MCF 10A (cell line): ENCODE measurements at regions not wholly inside any gene's neighbourhood (a gene's known extent, or its start where the extent isn't known, plus 50 kb on each side); places are given as distances from the start of the nearest gene placed in this dataset.

Source experiments
- BruUV-seq: library from RNA; stranded (reverse); fragments of 400-500 nt; replicated peaks from 2 replicates; lab custom pipeline; 2021; lab: Mats Ljungman, UMichigan
- CTCF ChIA-PET: fragments of 300-600 bp; sonication (Branson Sonifier 250); formaldehyde crosslinking; extraction: SDS; loops from one replicate; lab custom pipeline; 2021; ENCODE audit warnings: antibody characterized with exemption, inconsistent platforms; lab: Yijun Ruan, JAX
- POLR2A ChIA-PET: fragments of 300-600, 350-650 bp; sonication (Branson Sonifier 250); formaldehyde crosslinking; extraction: SDS; loops from one replicate; lab custom pipeline; 2020; ENCODE audit warnings: antibody characterized with exemption, inconsistent platforms; lab: Yijun Ruan, JAX
- DNase-seq: peaks from one replicate; pipeline ENCODE4 v3.0.0-alpha.2; 2018; ENCODE audit not compliant: unreplicated experiment
- H3K27ac Mint-ChIP-seq: one replicate; pipeline ENCODE4 v1.8.0; 2022; ENCODE audit warnings: mild to moderate bottlenecking, low read depth, mixed read lengths; ENCODE audit not compliant: unreplicated experiment
- H3K27me3 Mint-ChIP-seq: one replicate; pipeline ENCODE4 v1.8.0; 2022; ENCODE audit warnings: mixed read lengths; ENCODE audit not compliant: insufficient read depth, unreplicated experiment
- H3K36me3 Mint-ChIP-seq: one replicate; pipeline ENCODE4 v1.8.0; 2022; ENCODE audit warnings: mild to moderate bottlenecking, moderate library complexity, mixed read lengths; ENCODE audit not compliant: insufficient read depth, unreplicated experiment
- H3K4me1 Mint-ChIP-seq: one replicate; pipeline ENCODE4 v1.8.0; 2022; ENCODE audit warnings: mixed read lengths; ENCODE audit not compliant: insufficient read depth, unreplicated experiment
- H3K4me3 Mint-ChIP-seq: one replicate; pipeline ENCODE4 v1.8.0; 2022; ENCODE audit warnings: mild to moderate bottlenecking, moderate library complexity, mixed read lengths; ENCODE audit not compliant: unreplicated experiment
- H3K9me3 Mint-ChIP-seq: one replicate; pipeline ENCODE4 v1.8.0; 2022; ENCODE audit warnings: mixed read lengths; ENCODE audit not compliant: unreplicated experiment
- intact Hi-C: fragments of 100-400 bp; cut with micrococcal nuclease; formaldehyde crosslinking; loops from 2 replicates; pipeline ENCODE4 v1.14.1; 2022
- TF ChIP-seq, protein P1 (sequence below): fragments of 200-600 bp; IDR thresholded peaks from one replicate; pipeline ENCODE4 v1.8.0; 2022; ENCODE audit warnings: antibody characterized with exemption, mild to moderate bottlenecking; ENCODE audit not compliant: unreplicated experiment

DNA sequence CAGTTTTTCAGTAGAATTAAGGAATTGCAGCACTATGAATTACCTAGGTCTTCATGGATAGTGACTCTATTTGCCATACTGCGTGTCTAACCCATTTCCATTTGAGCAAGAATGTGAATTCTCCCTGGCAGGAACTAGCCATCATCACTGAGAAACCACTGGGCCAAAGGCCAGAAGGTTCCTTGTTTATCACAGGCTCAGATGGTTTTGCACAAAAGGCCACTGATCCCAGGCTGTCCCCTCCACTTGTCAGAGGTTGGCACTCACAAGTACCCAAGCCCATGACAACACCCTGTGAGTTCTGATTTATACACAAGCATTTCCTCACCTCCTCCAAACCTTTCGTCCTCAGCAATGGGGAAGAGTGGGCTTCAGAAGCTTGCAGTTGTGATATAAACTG is 131.8 kb downstream of the FOXB1 start:
- BruUV-seq = no TSS peak

DNA sequence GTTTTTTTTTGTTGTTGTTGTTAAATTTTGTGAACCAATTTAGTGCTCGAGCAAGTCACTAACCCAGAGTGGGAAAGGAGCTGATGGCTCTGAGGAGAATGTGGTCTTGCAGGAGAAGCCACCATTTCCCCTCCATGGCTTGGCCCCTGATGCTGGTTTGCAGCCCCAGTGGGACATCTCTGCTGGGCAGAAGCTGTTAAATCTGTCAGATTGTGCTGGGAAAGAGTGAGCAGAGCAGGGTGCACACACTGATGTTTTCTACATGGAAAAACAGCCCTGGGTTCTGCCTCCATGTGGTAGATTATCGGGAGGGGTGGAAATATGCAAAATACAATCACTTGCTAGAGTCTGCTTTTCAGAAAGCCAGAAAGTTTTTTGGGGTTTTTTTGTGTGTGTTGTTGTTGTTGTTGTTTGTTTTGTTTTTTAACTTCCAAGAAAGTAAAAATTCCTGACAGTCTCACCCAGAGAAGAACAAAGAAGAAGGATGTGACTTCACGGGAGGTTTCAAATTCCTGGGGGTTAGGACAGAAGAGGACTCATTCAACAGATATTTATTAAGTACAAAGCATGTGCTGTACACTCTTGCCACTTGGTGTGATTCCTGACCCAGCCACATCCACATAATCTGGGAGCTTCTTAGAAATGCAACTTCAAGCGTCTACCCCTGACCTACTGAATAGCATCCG is 133.7 kb downstream of the FOXB1 start:
- TF ChIP-seq, protein P1, sequence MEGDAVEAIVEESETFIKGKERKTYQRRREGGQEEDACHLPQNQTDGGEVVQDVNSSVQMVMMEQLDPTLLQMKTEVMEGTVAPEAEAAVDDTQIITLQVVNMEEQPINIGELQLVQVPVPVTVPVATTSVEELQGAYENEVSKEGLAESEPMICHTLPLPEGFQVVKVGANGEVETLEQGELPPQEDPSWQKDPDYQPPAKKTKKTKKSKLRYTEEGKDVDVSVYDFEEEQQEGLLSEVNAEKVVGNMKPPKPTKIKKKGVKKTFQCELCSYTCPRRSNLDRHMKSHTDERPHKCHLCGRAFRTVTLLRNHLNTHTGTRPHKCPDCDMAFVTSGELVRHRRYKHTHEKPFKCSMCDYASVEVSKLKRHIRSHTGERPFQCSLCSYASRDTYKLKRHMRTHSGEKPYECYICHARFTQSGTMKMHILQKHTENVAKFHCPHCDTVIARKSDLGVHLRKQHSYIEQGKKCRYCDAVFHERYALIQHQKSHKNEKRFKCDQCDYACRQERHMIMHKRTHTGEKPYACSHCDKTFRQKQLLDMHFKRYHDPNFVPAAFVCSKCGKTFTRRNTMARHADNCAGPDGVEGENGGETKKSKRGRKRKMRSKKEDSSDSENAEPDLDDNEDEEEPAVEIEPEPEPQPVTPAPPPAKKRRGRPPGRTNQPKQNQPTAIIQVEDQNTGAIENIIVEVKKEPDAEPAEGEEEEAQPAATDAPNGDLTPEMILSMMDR = no peak
- no peak for DNase-seq
- intact Hi-C loops = no loop called here
- no peaks in the 10 kb centered on the region for H3K9me3 Mint-ChIP-seq
- CTCF ChIA-PET = interaction anchor here (0.7 to 2.0 kb wide), 6 partner anchors 29 to 413 kb away, joined by 3 to 8 read pairs (median 4); no protein-coding TSS in a partner anchor
- no peaks in the 10 kb centered on the region for H3K36me3 Mint-ChIP-seq
- peaks cover 4% of the 10 kb centered on the region for H3K4me1 Mint-ChIP-seq
- BruUV-seq = no TSS peak
- no peak overlapping the region for H3K4me3 Mint-ChIP-seq
- POLR2A ChIA-PET = interaction anchor here (0.6 to 1.0 kb wide), 4 partner anchors 9 to 385 kb away, joined by 3 read pairs; no protein-coding TSS in a partner anchor
- no peak overlapping the region for H3K27ac Mint-ChIP-seq
- no peaks in the 10 kb centered on the region for H3K27me3 Mint-ChIP-seq

More for the DNA sequence above, 131.8 kb downstream of the FOXB1 start:
- no peaks in the 10 kb centered on the region for H3K9me3 Mint-ChIP-seq
- H3K4me3 Mint-ChIP-seq = no peak overlapping the region
- intact Hi-C loops = loop anchor here (2.0 kb wide), 1 partner anchor 191 kb away; no protein-coding TSS in a partner anchor
- H3K27ac Mint-ChIP-seq = no peak overlapping the region
- CTCF ChIA-PET = interaction anchor here (1.1 to 2.4 kb wide), 3 partner anchors 44 to 195 kb away, joined by 4 to 10 read pairs (median 7); no protein-coding TSS in a partner anchor
- H3K27me3 Mint-ChIP-seq = no peaks in the 10 kb centered on the region
- DNase-seq = no peak
- H3K4me1 Mint-ChIP-seq = peaks cover 4% of the 10 kb centered on the region
- POLR2A ChIA-PET = no interaction called here
- TF ChIP-seq, protein P1 = no peak
- no peaks in the 10 kb centered on the region for H3K36me3 Mint-ChIP-seq

DNA sequence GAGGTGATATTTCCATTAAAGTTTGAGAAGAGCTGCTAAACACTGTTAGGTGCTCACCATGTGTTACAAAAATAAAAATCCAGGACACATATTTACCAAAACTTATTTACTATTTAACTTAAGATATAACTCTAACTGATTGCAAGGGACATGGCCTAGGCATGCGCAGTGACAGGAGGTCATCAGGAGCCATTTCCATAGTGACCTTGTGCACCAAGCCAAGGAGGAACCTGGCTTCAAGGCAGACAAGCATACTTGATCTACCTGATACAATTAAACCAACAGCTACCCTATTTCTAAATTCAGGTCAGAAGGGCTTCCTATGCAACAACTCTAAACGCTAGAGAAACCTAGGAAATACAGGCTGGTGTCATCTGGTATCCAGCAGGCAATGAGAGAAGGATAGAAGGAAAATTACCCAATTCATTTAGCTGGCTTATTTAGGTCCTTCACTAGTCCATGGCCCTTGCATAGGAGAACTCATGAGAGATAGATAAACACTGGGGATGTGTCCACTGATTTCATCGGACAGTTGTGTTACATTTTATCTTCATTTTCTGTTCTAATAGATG is 134.4 kb downstream of the FOXB1 start:
- Mint-ChIP-seq H3K9me3 (no peaks in the 10 kb centered on the region), H3K36me3 (no peaks in the 10 kb centered on the region), H3K4me3 (no peak overlapping the region), H3K27ac (no peak overlapping the region), H3K27me3 (no peaks in the 10 kb centered on the region), H3K4me1 (peaks cover 4% of the 10 kb centered on the region)
- no peak for DNase-seq
- intact Hi-C loops = no loop called here
- ChIA-PET CTCF (interaction anchor here (0.7 to 2.0 kb wide), 3 partner anchors 188 to 387 kb away, joined by 3 to 8 read pairs (median 3); no protein-coding TSS in a partner anchor), POLR2A (interaction anchor here (0.9 kb wide), 1 partner anchor 9 kb away, joined by 3 read pairs; no protein-coding TSS in a partner anchor)
- TF ChIP-seq, protein P1 = no peak
- no TSS peak for BruUV-seq

DNA sequence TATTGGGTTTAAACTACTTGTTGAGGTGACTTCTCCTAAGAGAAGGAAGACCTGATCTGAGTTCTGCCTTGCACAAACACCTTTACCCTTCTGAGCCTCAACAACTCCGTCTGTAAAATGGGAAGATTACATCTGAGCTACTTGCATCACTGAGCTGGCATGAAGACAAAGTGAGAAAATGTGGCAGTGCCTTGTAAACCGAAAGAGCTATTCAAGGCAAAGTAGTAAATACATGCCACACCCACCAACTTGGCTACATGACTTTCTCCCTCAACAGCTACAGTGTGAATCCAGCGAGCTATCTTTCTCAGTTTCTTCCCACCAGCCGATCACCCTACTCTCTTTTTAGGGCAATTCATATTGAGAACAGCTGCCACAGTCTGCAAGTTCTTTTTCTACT is 148.3 kb downstream of the FOXB1 start:
- CTCF ChIA-PET = interaction anchor here (0.5 to 1.1 kb wide), 2 partner anchors 129 to 235 kb away, joined by 3 read pairs; no protein-coding TSS in a partner anchor
- H3K27me3 Mint-ChIP-seq = no peaks in the 10 kb centered on the region
- POLR2A ChIA-PET = interaction anchor here (1.4 kb wide), 1 partner anchor 9 kb away, joined by 3 read pairs; no protein-coding TSS in a partner anchor
- H3K4me1 Mint-ChIP-seq = peaks cover 10% of the 10 kb centered on the region
- H3K27ac Mint-ChIP-seq = no peak overlapping the region
- no peak overlapping the region for H3K4me3 Mint-ChIP-seq
- no peak for DNase-seq
- TF ChIP-seq, protein P1 = no peak
- no peaks in the 10 kb centered on the region for H3K9me3 Mint-ChIP-seq
- H3K36me3 Mint-ChIP-seq = peaks cover 5% of the 10 kb centered on the region
- no TSS peak for BruUV-seq
- intact Hi-C loops = no loop called here
